ENCODE measurements at regions not wholly inside any gene's neighbourhood (a gene's known extent, or its start where the extent isn't known, plus 50 kb on each side); places are given as distances from the start of the nearest gene placed in this dataset.

DNA sequence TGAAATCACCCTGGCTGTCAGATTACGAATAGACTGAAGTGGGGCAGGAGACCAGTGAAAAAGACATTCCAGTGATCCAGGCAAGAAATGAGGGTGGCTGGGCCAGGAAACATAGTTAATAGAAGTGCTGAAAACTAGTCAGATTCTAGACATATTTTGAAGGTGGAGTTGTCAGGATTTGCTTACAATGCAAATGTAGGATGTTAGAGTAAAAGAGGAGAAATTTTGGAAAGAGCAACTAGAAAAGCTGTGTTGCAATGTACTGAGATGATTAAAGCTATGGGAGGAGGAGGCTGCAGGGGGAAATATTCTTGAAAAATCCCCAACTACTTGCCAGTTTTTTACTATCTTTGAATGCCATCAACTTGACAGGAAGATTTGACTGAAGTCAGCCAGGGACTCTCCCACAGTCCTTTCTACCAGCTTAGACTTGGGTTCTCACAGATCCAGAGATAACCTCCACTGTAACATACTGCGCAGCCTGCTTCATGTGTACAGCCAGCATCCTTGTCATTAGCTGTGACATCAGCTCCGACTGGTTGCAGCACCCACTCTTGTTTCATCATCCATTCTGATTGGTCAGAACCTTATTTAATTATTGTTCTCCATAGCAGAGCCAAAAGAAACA, 109.7 kb downstream of the TSEN15 start:
- no peak overlapping the region for H2AFZ ChIP-seq (ENCODE audit: control insufficient read depth, low read depth, low read length)
- no peak overlapping the region for H3K27ac ChIP-seq (ENCODE audit: control insufficient read depth, insufficient read depth)
- RAD21 ChIA-PET (ENCODE audit: unreplicated experiment): interaction anchor here (1.4 kb wide), 1 partner anchor 62 kb away, joined by 3 read pairs; no protein-coding TSS in a partner anchor
- in situ Hi-C loops (cut with MboI) (no loop called here), intact Hi-C loops (cut with micrococcal nuclease; ENCODE audit: unreplicated experiment) (no loop called here)
- POLR2A ChIA-PET: interaction anchor here (0.5 to 0.7 kb wide), 3 partner anchors 32 to 387 kb away, joined by 3 to 5 read pairs (median 3); no protein-coding TSS in a partner anchor
- FAIRE-seq (no peak), ATAC-seq (peak; percentile 59), DNase-seq (ENCODE audit: low read depth, low spot score) (peak; percentile 42)
- WGBS (ENCODE audit: insufficient coverage, insufficient replicate concordance, low lambda C conversion rate, missing lambda C conversion rate): 44% methylated on average over 3 of the region's 3 CpGs
- no peaks in the 10 kb centered on the region for H3K36me3 ChIP-seq (ENCODE audit: control insufficient read depth in 2 of 2, insufficient read depth in 2 of 2, low read length in 1 of 2)
- H4K20me1 ChIP-seq (ENCODE audit: control insufficient read depth, insufficient read depth): no peaks in the 10 kb centered on the region; the same call in 1 of the 2 replicates
- CTCF ChIA-PET: interaction anchor here (1.0 to 1.4 kb wide), 3 partner anchors 38 to 61 kb away, joined by 3 to 4 read pairs (median 4); no protein-coding TSS in a partner anchor
- peaks cover 26% of the 10 kb centered on the region for H3K4me1 ChIP-seq (ENCODE audit: control insufficient read depth, insufficient read depth, low read length)
- TF ChIP-seq SP1 (IDR thresholded peaks at IDR 0.05; ENCODE audit: low read depth, low read length) (no peak), CREM (IDR thresholded peaks at IDR 0.05; ENCODE audit: low read depth) (0 out of 2 replicates have a peak, but pooled peaks have one; percentile 28)
- H3K4me2 ChIP-seq (ENCODE audit: control insufficient read depth, insufficient read depth): no peak overlapping the region
- no peaks in the 10 kb centered on the region for H3K79me2 ChIP-seq (ENCODE audit: control insufficient read depth, insufficient read depth, low read length)
- H3K27me3 ChIP-seq (replicated peaks in 1 of 2; ENCODE audit: control insufficient read depth in 2 of 2, insufficient read depth in 2 of 2, low read length in 1 of 2): no peaks in the 10 kb centered on the region
- H3K4me3 ChIP-seq: no peak overlapping the region
- H3K9me3 ChIP-seq (replicated peaks; ENCODE audit: control insufficient read depth, insufficient read depth, low read length): no peaks in the 10 kb centered on the region; the same call in 1 of the 3 replicates
- no peak overlapping the region for H3K9ac ChIP-seq (ENCODE audit: control insufficient read depth, insufficient read depth, low read length)
- SMC1A ChIA-PET (ENCODE audit: uncharacterized antibody, unreplicated experiment): interaction anchor here (1.6 kb wide), 1 partner anchor 12 kb away, joined by 5 read pairs; no protein-coding TSS in a partner anchor
- no TSS peak for BruUV-seq (replicated peaks)

- no peaks in the 10 kb centered on the region for H3K79me2 ChIP-seq (ENCODE audit: control insufficient read depth, insufficient read depth, low read length)
- no peak overlapping the region for H3K27ac ChIP-seq (ENCODE audit: control insufficient read depth, insufficient read depth)
- no peaks in the 10 kb centered on the region; the same call in 1 of the 3 replicates for H3K9me3 ChIP-seq (replicated peaks; ENCODE audit: control insufficient read depth, insufficient read depth, low read length)
- WGBS (ENCODE audit: insufficient coverage, insufficient replicate concordance, low lambda C conversion rate, missing lambda C conversion rate): 82% methylated on average over 8 of the region's 9 CpGs
- no peak overlapping the region for H2AFZ ChIP-seq (ENCODE audit: control insufficient read depth, low read depth, low read length)
- ChIA-PET SMC1A (ENCODE audit: uncharacterized antibody, unreplicated experiment) (interaction anchor here (1.3 kb wide), 1 partner anchor 42 kb away, joined by 3 read pairs; no protein-coding TSS in a partner anchor), CTCF (interaction anchor here (1.0 to 1.7 kb wide), 3 partner anchors 10 to 46 kb away, joined by 3 to 4 read pairs (median 4); no protein-coding TSS in a partner anchor), RAD21 (ENCODE audit: unreplicated experiment) (no interaction called here), POLR2A (interaction anchor here (0.7 to 1.0 kb wide), 2 partner anchors 11 to 76 kb away, joined by 3 read pairs; no protein-coding TSS in a partner anchor)
- H3K4me2 ChIP-seq (ENCODE audit: control insufficient read depth, insufficient read depth): no peak overlapping the region
- no TSS peak for BruUV-seq (replicated peaks)
- peaks cover 26% of the 10 kb centered on the region for H3K4me1 ChIP-seq (ENCODE audit: control insufficient read depth, insufficient read depth, low read length)
- no peaks in the 10 kb centered on the region; the same call in 1 of the 2 replicates for H4K20me1 ChIP-seq (ENCODE audit: control insufficient read depth, insufficient read depth)
- DNase-seq (ENCODE audit: low read depth, low spot score) (no peak), FAIRE-seq (no peak), ATAC-seq (no peak)
- H3K9ac ChIP-seq (ENCODE audit: control insufficient read depth, insufficient read depth, low read length): no peak overlapping the region
- no peak overlapping the region for H3K4me3 ChIP-seq
- intact Hi-C loops (cut with micrococcal nuclease; ENCODE audit: unreplicated experiment) (no loop called here), in situ Hi-C loops (cut with MboI) (no loop called here)
- no peaks in the 10 kb centered on the region for H3K36me3 ChIP-seq (ENCODE audit: control insufficient read depth in 2 of 2, insufficient read depth in 2 of 2, low read length in 1 of 2)
- H3K27me3 ChIP-seq (replicated peaks in 1 of 2; ENCODE audit: control insufficient read depth in 2 of 2, insufficient read depth in 2 of 2, low read length in 1 of 2): no peaks in the 10 kb centered on the region
- TF ChIP-seq SREBF1 (IDR thresholded peaks at IDR 0.05; ENCODE audit: low read length): no peak
- no peak for TF ChIP-seq JUNB (IDR thresholded peaks at IDR 0.05)
- no peak for TF ChIP-seq FOXM1 (IDR thresholded peaks at IDR 0.05; ENCODE audit: low read depth, low read length)
- TF ChIP-seq CEBPB (IDR thresholded peaks at IDR 0.05; ENCODE audit: borderline replicate concordance in 1 of 2, low read depth in 2 of 2, low read length in 2 of 2): no peak
- TF ChIP-seq NRF1 (conservative IDR thresholded peaks at IDR 0.05; ENCODE audit: low read depth, low read length): no peak
- TF ChIP-seq CBX5 (IDR thresholded peaks at IDR 0.05; ENCODE audit: low read depth): no peak
- TF ChIP-seq ATF2 (IDR thresholded peaks at IDR 0.05; ENCODE audit: low read length): no peak
- no peak for TF ChIP-seq FOS (IDR thresholded peaks at IDR 0.05; ENCODE audit: borderline replicate concordance, extremely low read depth, insufficient read length)
- TF ChIP-seq ZBED1 (IDR thresholded peaks at IDR 0.05; ENCODE audit: borderline replicate concordance): no peak
- no peak for TF ChIP-seq CREB1 (IDR thresholded peaks at IDR 0.05; ENCODE audit: low read depth)
- no peak for TF ChIP-seq LARP7 (IDR thresholded peaks at IDR 0.05)
- no peak for TF ChIP-seq SPI1 (IDR thresholded peaks at IDR 0.05; ENCODE audit: borderline replicate concordance, insufficient read depth, low read depth, low read length)
- TF ChIP-seq PAX5 (IDR thresholded peaks at IDR 0.05; ENCODE audit: borderline replicate concordance, low read depth, low read length): no peak
- no peak for TF ChIP-seq PKNOX1 (IDR thresholded peaks at IDR 0.05)
- no peak for TF ChIP-seq DPF2 (IDR thresholded peaks at IDR 0.05)
These were observed 110.8 kb downstream of the TSEN15 start for GRCh38 chr1:184162281-184162680.

Data from GM12878 (cell line).